ENCODE measurements at regions not wholly inside any gene's neighbourhood (a gene's known extent, or its start where the extent isn't known, plus 50 kb on each side); places are given as distances from the start of the nearest gene placed in this dataset.

DNA sequence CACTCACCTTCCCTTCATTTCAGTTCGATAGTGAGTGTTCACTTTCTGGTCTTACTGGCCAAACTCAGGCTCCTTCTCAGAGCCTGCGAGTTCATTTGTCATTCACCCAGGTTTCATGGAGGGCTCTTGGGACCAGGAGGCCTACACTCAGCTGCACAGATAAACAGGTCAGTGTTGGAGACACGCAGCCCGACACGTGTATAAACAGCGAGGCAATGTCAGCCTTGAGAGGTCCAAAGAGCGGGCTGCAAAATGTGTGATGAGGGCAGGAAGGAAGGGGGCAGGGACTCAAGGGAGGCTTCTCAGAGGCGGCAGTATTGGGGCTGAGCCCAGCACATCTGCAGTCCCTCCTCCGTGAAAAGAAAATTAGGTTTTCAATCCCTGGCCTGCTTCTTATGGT is 82.6 kb upstream of the ZNF618 start:
- no peak for DNase-seq

DNA sequence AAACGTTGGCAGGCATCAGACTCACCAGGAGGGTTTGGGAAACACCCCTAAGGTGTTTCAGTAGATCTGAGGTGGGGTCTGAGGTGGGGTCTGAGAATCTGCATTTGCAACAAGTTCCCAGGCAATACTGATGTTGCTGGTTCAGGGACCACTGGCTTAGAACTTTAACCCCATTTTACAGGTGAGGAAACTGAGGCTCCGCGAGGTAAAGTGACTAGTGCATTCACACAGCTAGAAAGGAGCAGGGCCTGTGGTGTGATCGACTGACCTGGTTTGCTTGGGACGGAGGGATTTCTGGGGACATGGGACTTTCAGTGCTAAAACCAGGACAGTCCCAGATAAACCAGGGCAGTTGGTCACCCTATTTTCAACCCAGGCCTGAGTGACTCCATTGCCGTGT is 81.4 kb upstream of the ZNF618 start:
- no peak for DNase-seq

- DNase-seq = no peak
Observed at GRCh38 chr9:113795811-113796392, 80.2 kb upstream of the ZNF618 start.

GRCh38 chr9:113796646-113797426 is 79.3 kb upstream of the ZNF618 start:
- no peak for DNase-seq

DNA sequence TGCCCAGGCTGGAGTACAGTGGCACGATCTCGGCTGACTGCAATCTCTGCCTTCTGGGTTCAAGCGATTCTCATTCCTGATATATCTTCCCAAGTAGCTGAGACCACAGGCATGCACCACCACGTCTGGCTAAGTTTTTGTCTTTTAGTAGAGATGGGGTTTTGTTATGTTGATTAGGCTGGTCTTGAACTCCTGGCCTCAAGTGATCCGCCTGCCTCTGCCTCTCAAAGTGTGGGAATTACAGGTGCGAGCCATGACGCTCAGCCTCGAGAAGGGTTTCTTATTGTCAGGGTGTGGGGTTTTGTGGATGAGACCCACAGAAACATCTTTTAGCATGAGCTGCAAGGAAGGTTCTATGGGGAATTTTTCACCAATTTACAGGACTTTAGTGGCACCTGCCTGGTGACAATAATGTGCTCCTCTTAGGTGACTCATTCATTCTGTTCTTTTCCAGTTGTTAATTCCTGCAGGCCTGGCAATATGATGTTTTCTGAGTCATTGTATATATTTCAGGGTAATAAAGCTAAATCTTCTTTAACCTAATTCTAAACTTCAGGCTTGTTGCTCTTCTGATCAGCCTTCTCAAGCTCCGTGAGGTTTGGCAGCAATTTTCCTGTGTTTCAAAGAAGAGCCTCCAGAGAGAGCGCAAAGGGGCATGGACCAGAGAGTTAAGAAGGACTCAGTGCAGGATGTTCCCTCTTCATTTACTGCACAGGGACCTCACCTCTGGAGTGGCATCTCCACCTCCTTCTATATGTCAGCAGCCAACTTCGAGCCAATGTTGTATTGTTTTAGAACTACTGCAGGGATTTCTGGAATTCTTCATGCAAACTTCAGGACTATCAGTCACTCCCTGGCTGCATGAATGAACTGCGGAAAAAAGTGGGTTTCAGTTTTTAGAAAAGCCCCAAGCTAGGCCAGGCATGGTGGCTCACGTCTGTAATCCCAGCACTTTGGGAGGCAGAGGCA is 77.8 kb upstream of the ZNF618 start:
- no peak for DNase-seq

DNA sequence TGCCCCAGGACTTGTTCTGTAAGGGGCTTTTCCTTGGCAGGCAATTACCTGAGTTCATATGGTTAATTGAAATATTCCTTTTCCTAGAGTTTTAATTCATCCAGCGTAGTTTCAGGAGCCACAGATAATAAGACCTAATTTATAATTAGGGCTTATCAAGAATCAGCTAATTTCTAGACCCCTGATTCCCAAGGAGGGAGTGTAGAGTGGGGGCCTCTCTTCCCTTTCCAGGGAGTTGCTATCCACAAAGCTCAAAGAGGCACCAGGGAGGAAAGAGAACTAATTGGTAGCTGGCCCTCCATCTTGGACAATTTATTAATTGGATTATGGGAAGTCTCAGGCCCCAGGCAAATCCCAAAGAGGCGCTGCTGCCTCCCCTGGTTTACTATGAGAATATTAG is 75.8 kb upstream of the ZNF618 start:
- DNase-seq = no peak

DNA sequence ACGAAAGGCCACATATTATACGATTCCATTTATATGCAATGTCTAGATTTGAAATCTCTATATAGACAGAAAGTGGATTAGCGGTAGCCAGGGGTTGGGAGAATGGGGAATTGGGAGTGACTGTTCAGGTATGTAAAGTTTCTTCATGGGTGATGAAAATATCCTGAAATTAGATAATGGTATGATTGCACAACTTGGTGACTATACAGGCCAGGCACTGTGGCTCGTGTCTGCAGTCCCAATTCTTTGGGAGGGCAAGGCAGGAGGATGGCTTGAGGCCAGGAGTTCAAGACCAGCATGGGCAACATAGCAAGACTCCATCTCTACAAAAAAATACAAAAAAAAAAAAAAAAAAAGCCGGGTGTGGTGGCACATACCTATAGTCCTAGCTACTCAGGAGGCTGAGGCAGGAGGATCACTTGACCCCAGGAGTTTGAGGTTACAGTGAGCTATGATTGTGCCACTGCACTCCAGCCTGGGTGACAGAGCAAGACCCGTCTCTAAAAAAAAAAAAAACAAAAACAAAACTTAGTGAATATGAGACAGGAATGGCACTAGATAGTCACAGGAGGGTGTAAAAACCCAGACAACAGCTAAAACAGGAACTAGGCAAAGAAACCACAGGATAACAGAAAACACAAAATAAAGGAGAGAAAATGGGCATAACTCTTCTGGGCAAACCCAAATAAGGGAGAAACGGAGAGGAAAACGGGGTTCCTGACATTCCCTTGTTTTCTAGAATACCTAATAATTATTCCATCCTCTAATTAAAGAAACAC is 72.1 kb upstream of the ZNF618 start:
- no peak for DNase-seq

GRCh38 chr9:113805486-113806132 is 70.5 kb upstream of the ZNF618 start:
- no peak for DNase-seq

DNA sequence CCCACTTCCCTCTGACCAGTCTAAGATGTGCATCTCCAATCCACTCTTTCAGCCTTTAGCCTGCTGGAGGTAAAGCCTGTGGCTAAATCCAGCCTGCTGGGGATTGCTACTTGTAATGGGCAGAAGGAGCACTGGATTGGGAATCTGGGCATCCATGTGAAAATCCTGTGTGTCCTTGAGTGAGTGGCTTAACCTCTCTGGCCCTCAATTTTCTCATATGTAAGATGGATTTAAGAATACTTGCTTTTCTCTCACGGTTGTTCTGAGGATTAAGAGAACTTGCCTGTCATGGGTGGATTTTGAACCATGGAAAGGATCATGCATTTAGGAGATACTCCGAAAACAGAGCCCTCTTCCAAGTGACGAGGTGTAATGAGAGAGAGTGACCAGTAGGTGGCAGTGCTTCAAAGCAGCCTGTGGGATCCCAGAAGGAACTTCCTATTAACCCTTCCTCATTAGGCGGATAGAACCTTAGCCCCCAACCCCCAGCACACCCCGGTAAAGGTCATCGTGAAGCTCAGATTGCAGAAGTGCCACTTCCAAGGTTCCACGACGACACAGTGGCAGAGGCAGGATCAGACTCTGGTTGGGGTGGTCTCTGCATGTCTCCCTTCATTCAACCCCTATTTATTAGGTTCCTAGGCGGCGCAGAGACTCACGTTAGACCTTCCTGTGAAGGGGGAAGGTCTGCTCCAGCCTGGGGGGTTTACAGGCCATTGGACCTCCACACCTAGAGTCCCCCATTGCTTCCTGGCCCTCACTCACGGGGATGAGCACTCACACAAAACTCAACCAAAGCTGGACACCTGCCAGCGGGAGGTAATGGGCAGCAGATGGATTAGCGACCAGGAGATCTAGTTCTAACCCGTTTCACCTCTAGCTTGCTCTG is 68.7 kb upstream of the ZNF618 start:
- peak; percentile 68 for DNase-seq

DNA sequence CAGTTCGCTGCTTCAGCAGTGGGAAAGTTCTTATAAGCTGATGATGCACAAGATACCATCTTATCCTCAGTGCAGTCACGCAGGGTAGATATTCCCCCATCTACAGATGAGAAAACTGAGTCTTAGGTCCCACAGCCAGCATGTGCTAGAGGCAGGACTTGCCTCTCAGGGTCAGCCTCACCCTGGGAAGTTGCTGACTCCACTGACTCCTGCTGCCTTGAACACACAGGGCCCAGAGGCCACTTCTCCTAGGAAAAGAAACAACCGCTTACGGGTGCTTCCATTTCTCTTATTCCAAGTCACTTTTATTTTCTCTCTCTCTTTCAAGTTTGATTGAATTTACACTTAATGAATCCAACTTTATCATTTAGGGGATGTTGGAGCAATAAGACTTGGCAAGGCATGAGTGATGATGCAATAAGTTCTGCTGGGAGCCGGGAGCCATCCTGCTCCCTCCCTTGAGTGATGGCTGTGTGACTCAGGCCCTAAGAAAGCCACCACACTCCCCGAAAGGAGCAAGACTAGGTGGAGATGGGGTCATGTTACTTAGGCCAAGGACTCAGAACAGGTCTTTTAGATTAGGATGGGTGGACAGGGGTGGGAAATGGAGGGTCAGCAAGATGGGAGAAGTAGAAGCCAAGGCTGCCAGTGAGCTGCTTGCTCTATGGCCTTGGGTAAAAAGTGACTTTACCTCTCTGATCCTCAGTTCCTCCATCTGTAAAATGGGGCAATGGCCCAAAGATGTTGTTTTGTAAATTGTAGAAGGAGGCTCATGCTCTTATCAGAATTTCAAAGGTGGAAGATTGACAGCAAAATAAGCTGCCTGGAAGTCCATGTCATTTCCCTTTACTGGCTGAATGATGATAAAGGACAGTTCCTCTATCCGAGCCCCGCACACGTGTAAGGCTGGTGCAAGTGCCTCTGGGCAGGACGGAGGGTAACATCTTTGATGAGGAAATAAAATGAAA is 67.4 kb upstream of the ZNF618 start:
- no peak for DNase-seq

- no peak for DNase-seq
Observed at GRCh38 chr9:113817171-113817570, 58.9 kb upstream of the ZNF618 start.

DNA sequence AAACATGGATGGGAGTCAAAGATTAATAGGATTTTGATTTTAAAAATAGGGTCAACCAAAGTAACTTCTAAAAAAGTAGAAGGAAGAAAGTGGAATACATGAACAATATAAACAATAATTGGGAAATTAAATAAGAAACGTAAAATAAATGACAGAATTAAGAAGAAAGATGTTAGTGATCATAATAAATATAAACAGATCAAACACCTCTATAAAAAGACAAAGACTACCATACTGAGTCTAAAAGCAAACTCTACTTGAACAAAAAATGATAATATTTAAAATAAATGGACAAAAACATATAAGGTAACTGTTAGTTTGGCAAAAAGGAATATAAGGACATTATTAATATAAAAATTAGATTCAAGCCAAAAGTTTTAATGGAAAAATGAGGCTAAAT is 57.7 kb upstream of the ZNF618 start:
- no peak for DNase-seq

- DNase-seq = no peak
Observed at GRCh38 chr9:113822315-113822714, 53.8 kb upstream of the ZNF618 start.

GRCh38 chr9:113823421-113823820 is 52.7 kb upstream of the ZNF618 start:
- DNase-seq = no peak

Data from femur (tissue), 1 donor.